SIG-M5 treated with dmso at 0.1 percent for 504 hours (cell line): ENCODE measurements at regions not wholly inside any gene's neighbourhood (a gene's known extent, or its start where the extent isn't known, plus 50 kb on each side); places are given as distances from the start of the nearest gene placed in this dataset.

Source experiments
- DNase-seq: peaks from one replicate; lab custom pipeline; 2025; ENCODE audit not compliant: unreplicated experiment; lab: John Stamatoyannopoulos, UW

DNA sequence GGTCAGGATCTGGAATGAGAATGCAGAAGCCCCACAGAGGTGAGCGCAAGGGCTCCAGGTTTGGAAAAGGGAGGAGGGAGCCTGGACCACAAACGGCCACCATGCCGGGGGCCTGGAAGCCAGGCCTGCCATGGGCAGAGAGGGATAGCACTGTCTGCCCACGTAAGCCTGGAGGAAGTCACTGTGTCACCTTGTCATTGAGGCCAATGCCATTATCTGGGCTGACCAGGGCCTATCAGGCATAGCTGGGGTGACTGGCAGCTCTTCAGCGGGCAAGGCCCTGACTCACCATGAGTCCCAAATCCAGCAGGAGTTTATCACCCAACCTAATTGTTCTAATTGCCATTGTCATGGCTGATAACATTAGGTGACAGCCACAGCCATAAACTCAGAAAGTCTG is 84.6 kb downstream of the MATN1 start:
- no peak for DNase-seq

GRCh38 chr1:30638086-30638485 is 85.3 kb downstream of the MATN1 start:
- no peak for DNase-seq

DNA sequence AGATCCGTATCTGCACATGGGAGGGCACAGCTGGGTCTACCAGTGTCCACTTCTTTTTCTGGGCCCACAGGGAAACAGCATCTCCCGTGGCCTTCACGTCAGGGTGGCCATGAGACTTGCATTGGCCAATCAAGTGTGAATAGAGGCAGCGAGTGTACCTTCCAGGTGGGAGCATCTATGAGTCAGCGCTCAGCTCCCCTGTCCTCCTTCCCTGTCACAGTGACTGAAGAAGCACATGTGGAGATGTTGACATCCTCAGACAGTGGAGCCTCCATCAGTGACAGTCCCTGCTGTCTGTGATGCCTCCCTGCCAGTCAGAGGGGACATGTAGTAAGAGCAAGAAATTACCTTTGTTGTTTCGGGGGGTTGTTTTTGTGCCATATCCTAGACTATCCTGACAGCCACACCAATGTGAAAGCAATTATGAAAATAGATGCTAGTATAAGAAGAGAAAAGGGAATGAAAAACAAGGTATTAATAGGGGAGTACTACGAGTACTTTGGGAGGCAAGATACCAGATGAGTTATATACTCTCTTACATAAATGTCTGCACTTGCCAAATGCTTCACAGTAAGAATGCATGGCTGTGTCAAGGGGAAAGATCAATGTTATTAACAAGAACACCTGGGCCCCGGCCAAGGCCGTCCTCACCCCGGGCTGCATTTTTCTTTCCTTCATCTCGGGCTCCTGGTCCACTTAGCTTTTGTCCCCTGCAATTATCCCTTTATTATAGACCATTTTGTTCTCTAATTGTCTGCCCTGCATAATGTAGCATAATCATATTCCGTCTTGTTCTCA is 86.0 kb downstream of the MATN1 start:
- DNase-seq: no peak

DNA sequence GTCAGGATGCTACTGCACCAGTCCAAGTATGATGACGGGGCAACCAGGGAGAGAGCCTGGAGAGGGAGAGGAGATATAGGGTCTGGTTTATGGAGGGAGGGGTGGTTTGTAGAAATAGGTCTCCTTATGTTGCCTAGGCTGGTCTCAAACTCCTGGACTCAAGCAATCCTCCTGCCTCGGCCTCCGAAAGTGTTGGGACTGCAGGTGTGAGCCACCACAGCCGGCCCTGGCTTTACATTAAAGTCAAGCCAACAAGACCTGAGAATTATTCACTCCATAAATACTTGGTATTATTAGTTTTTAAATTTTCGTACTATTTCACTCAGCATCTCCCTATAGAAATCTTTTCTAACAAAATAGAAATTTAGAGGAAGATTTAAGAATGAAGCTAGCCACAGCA is 86.8 kb downstream of the MATN1 start:
- DNase-seq: no peak

DNA sequence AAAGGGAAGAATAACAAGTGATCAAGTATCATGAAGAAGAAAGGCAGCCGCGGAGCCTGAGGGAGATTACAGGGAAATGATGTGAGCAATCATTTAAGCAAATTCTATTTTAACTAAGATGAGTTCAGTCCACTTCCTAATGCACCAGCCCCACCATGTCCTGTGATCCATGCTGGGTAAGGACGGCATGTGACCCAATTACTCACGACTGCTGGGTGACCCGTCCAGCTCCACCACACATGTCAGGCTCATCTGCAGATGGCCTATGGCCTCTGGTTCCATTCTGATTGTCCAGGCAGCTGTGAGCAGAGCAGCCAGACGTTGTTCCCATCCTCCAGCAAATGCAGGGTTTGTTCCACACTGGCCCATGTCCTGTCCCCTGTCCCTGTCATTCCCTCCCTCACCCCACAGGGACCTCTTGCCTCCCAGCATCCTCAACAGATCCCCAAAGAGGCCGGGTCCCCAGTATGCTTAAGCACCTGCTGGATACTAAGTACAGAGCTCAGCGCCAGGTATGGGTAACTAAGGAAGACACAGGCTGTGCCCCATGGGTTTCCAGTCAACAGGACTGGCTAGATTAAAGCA is 87.9 kb downstream of the MATN1 start:
- no peak for DNase-seq

- no peak for DNase-seq
These were observed 88.9 kb downstream of the MATN1 start for GRCh38 chr1:30634507-30634906.

DNA sequence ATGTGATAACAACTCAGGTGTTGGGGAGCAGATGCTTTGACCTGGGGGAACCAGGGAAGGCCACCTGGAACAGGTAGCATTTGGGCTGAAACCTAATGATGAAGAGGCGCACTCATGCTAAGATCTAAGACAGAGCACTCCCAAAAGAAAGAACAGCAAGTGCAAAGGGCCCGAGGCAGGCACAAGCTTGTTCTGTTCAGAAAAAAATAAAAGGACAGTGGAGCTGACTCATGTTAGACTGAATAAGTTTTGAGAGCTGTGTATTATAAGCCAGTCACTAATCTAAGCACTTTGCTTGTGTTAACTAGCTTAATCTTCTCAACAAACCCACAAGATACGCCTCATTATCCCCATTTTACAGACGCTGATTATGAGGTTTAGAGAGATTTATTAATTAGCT is 90.1 kb downstream of the MATN1 start:
- DNase-seq: no peak

DNA sequence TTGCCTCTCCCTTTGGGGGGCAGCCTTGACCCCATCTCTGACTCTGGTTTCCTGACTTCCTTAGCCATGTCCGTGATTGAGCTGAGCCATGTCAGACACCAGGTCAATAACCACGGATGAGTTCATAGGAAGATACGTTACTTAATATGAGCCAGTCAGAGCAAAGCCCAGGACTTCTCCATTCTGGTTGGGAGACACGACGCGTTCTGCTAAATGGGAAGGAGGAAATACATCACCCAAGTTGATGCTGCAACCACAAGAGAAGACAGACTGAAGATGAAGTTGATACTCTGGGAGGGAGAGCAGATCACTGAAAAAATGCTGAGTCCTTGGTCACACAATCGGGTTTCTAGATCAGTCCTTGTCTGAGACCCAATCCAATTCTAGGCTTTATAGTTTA is 90.9 kb downstream of the MATN1 start:
- DNase-seq: peak; percentile 20

- DNase-seq: no peak
These were observed 91.7 kb downstream of the MATN1 start for GRCh38 chr1:30631700-30632099.

GRCh38 chr1:30629501-30629900 is 93.9 kb downstream of the MATN1 start:
- no peak for DNase-seq

GRCh38 chr1:30627994-30628393 is 95.4 kb downstream of the MATN1 start:
- no peak for DNase-seq

DNA sequence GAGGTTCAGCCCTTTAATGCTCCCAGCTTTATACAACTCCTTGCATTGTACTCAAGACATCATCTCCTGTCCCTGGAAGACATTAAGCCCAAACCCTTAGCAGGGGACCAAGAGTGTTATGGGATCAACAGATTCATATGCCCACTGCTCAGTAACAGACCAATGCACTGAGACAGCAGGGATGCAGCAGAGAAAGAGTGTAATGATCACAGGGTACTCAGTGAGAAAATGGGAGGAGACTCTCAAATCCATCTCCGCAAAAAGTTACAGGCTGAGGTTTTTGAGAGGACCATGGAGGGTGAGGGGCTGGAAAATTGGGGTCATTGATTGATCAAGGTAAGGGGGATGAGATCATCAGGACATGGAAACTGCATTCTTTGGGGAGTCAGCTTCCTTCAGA is 96.2 kb downstream of the MATN1 start:
- DNase-seq: no peak

- no peak for DNase-seq
These were observed 100.0 kb downstream of the MATN1 start for GRCh38 chr1:30623431-30623830.

DNA sequence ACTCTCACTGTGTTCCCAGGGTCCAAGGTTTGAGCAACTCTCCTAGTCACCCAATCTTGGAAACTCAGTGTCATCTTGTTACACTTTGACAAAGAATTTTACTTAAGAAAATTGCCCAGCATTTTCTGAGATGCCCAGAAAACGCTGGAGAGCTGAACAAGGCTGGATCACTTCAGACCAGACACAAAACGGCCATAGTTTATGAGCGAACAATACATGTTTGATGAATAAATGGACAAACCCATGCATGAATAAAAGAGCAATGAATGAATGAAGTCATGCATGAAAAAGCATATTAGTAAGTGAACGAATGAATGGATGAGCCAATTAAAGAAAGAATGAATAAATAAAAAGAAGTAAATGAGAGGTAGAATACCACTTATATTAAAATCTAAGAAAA is 103.8 kb downstream of the MATN1 start:
- DNase-seq: no peak

- no peak for DNase-seq
These were observed 105.0 kb downstream of the MATN1 start for GRCh38 chr1:30618335-30618747.

GRCh38 chr1:30616759-30617158 is 106.6 kb downstream of the MATN1 start:
- no peak for DNase-seq

DNA sequence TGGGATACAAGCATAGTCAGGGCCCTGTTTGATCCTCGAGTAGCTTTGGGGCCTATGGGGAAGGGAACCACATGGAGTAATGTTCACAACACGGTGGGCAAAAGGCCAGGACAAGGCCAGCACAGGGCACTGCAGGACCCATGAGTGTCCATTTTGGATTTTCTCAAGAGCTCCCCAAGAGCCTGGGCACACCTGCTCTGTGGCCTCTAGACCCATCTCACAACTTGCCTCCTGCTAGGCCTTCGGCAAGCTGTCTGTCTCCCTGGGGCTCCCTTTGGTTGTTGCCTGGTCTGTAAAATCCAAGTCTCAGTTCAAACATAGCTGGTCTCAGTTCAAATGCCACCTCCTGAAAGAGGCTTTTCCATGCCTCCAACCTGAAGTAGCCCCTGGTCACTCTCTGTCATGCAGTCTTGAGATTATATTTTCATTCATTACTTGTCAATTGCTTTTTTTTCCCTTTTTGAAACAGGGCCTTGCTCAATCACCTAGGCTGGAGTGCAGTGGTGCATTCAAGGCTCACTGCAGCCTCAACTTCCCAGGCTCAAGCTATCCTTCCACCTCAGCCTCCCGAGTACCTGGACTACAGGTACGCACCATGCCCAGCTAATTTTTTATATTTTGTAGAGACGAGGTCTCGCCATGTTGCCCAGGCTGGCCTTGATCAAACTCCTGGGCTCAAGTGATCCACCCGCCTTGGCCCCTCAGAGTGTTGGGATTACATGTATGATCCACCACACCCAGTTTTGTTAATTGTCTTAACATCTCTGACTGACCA is 107.4 kb downstream of the MATN1 start:
- no peak for DNase-seq

- DNase-seq: no peak
These were observed 108.1 kb downstream of the MATN1 start for GRCh38 chr1:30615076-30615795.

GRCh38 chr1:30613188-30613587 is 110.2 kb downstream of the MATN1 start:
- no peak for DNase-seq

DNA sequence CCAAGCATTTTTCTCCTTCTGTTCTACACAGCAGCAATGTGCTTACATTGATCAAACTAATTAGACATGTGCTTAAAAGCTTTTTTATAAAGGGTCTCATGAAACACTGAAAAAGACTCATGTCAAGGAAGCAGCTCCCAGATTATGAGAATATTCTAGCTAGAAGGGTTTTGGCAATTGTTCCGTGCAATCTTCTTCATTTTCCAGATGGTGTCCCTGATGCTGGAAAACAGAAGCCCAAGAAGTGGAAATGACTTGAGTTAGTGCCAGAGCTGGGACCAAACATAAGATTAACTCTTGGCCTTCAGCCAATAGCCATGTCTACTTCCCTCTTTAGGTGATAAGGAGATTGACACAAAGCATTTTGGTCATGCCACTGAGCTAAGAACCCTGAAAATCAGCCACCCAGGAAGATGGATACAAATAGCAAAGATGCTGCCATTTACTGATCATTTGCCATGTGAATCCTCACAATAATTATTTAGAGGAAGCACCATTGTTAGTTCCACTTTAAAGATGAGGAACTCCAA is 110.8 kb downstream of the MATN1 start:
- DNase-seq: no peak

- DNase-seq: no peak
These were observed 111.6 kb downstream of the MATN1 start for GRCh38 chr1:30611741-30612309.
